GM12878 (cell line): ENCODE measurements at regions not wholly inside any gene's neighbourhood (a gene's known extent, or its start where the extent isn't known, plus 50 kb on each side); places are given as distances from the start of the nearest gene placed in this dataset.

Experiments used
- CBFB ChIP-seq: IDR thresholded peaks from 2 replicates; pipeline ENCODE4 v1.6.1; 2016; ENCODE audit warnings: antibody characterized with exemption, low read depth
- CTCF ChIP-seq, 3 experiments: IDR thresholded peaks in 2 of 3; conservative IDR thresholded peaks in 1 of 3; 2 replicates each; pipeline ENCODE4 v1.5.1; 2011; ENCODE audit warnings: low read depth in 3 of 3, low read length in 3 of 3, mild to moderate bottlenecking in 3 of 3, control low read depth in 2 of 3, moderate library complexity in 2 of 3, inconsistent platforms in 1 of 3, mixed read lengths in 1 of 3; ENCODE audit not compliant: control insufficient read depth in 2 of 3, insufficient read depth in 1 of 3; ENCODE audit errors: extremely low read depth in 1 of 3
- ETV6 ChIP-seq, 2 experiments: fragments of 450-650 bp in 1 of 2; IDR thresholded peaks in 1 of 2; conservative IDR thresholded peaks in 1 of 2; 2 replicates each; pipeline ENCODE4 v1.6.1; 2014; ENCODE audit warnings: antibody characterized with exemption in 1 of 2, borderline replicate concordance in 1 of 2, low read depth in 1 of 2, mild to moderate bottlenecking in 1 of 2, moderate library complexity in 1 of 2
- KAT2A ChIP-seq: conservative IDR thresholded peaks from 2 replicates; pipeline ENCODE4 v1.6.1; 2011; ENCODE audit warnings: low read depth, low read length; ENCODE audit not compliant: control insufficient read depth
- NFYB ChIP-seq: IDR thresholded peaks from 2 replicates; pipeline ENCODE4 v1.6.1; 2011; ENCODE audit warnings: low read depth, mild to moderate bottlenecking, low read length, improper control_type of control experiment, moderate library complexity; ENCODE audit not compliant: insufficient read depth
- RAD51 ChIP-seq: fragments of 450-650 bp; IDR thresholded peaks from 2 replicates; pipeline ENCODE4 v1.6.1; 2016; ENCODE audit warnings: moderate library complexity, mild to moderate bottlenecking, inconsistent platforms

- TF ChIP-seq ETV6 (conservative IDR thresholded peaks at IDR 0.05 in 1 of 2, IDR thresholded peaks at IDR 0.05 in 1 of 2; ENCODE audit: borderline replicate concordance in 1 of 2, low read depth in 1 of 2): no peak
- TF ChIP-seq CBFB: no peak
- TF ChIP-seq KAT2A: no peak
- no peak for TF ChIP-seq CTCF (IDR thresholded peaks at IDR 0.05 in 2 of 3, conservative IDR thresholded peaks at IDR 0.05 in 1 of 3; ENCODE audit: control insufficient read depth in 2 of 3, extremely low read depth in 1 of 3, insufficient read depth in 1 of 3, low read depth in 3 of 3, low read length in 3 of 3)
- no peak for TF ChIP-seq NFYB
- no peak for TF ChIP-seq RAD51
Measured at GRCh38 chr6:28635547-28636158, 110.0 kb downstream of the GPX5 start.
